Colon (tissue), 2 donors: ENCODE measurements at regions not wholly inside any gene's neighbourhood (a gene's known extent, or its start where the extent isn't known, plus 50 kb on each side); places are given as distances from the start of the nearest gene placed in this dataset.
"Not testable (repeated sequence)": the region's sequence is repeated elsewhere in the genome, so short reads cannot be mapped to it uniquely, and the experiment has no call there.

Source experiments
- FAIRE-seq: peaks from 2 replicates; lab custom pipeline; 2012; peaks lifted over from hg19 to GRCh38; lab: Jason Lieb, UNC
- donor health status: control.
- donor health status: control.

- FAIRE-seq, result no peak
These were observed 273.6 kb downstream of the FBXO8 start for GRCh38 chr4:174009686-174010451.

DNA sequence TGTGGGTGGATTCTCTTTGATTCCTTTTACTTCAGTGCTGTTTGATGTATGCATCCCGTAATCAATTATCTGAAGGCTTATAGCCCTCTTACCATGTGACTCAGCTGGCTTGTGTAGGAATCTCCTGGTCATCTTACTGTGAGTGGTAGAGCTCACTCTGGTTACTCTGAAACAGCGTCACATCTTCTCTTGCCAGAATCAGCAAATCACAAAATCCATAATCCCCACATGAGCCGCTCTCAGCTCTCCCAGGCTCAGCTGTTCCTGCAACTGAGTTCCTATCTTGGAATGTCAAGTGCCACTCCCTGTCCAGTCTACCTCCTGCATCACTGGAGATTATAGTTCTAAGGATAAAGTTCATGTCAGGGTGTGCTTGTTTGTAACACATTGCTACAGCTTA is 278.0 kb downstream of the FBXO8 start:
- no peak for FAIRE-seq

DNA sequence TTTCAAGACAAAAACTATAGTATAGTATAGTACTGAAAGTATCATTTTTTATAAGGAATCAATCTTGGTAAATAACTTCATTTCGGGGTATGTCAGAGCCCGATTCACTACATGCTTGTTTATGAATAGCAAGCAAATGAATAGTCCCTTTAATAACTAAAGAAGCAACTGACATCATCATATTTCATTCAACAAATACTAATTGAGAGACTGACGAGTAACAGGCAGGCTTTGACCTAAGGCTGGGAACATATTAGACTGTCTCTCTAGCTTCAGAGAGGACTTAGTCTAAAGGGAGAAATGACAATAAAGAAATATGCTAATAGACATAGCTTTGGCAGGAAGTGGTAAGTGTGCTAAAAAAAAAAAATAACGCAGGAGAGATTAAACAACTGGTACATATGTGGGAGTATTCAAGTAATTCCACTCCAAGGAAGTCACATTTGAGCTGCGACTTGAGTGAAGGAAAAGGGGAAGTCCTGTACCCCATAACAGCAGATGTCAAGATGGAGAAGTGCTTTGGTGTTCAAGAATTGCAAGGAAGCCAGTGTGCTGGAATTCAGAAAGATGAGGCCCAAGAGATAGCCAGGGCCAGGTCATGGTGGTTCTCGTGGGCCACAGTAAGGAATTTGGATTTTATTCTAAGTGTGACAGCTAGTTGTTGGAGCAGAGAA is 284.9 kb downstream of the FBXO8 start:
- no peak for FAIRE-seq

- FAIRE-seq, result not testable (repeated sequence)
These were observed 287.7 kb downstream of the FBXO8 start for GRCh38 chr4:173995779-173996178.

GRCh38 chr4:173991814-173992213 is 291.7 kb downstream of the FBXO8 start:
- no peak for FAIRE-seq

GRCh38 chr4:173991316-173991715 is 292.2 kb downstream of the FBXO8 start:
- FAIRE-seq, result no peak

- no peak for FAIRE-seq
These were observed 292.6 kb downstream of the FBXO8 start for GRCh38 chr4:173990869-173991210.

GRCh38 chr4:173990126-173990868 is 293.2 kb downstream of the FBXO8 start:
- FAIRE-seq, result no peak

- FAIRE-seq, result not testable (repeated sequence)
These were observed 319.9 kb downstream of the FBXO8 start for GRCh38 chr4:173963523-173963922.

DNA sequence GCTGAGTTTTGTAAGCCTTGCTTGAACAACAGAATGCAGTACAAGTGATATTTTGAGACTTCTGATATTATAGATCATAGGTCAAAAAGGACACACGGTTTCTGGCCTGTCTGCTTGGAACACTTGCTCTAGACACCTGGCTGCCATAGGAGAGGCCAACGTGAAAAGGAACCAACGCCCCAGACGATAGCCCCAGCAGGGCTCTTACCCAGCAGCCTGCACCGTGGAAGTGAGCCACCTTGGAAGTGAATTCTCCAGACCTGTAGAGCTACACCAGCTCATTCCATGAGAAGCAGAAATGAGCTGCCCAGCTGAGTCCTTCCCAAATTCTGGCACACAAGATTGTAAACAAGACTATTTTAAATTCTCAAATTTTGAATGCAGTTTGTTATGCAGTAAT is 323.1 kb downstream of the FBXO8 start:
- FAIRE-seq, result no peak

GRCh38 chr4:173958445-173958844 is 325.0 kb downstream of the FBXO8 start:
- FAIRE-seq, result no peak

GRCh38 chr4:173943547-173943946 is 339.9 kb downstream of the FBXO8 start:
- no peak for FAIRE-seq

DNA sequence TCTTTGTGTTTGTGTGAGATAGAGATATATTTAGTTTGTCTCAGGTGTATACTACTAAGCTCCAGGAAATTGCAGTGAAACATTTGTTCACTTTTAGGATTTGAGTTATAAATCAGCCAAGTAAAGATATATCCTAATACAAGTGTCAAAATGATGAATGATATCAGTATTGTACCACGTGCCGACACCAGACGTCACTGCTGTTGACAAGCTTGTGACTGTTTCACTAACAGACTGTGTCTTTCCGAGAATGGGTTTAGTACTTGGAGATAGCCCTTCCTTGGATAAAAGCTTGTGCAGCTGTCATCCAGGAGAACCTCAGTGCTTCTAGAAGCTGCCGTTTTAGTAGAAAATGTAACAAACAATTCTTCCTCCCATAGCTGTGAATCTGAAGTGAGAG is 343.3 kb downstream of the FBXO8 start:
- no peak for FAIRE-seq

DNA sequence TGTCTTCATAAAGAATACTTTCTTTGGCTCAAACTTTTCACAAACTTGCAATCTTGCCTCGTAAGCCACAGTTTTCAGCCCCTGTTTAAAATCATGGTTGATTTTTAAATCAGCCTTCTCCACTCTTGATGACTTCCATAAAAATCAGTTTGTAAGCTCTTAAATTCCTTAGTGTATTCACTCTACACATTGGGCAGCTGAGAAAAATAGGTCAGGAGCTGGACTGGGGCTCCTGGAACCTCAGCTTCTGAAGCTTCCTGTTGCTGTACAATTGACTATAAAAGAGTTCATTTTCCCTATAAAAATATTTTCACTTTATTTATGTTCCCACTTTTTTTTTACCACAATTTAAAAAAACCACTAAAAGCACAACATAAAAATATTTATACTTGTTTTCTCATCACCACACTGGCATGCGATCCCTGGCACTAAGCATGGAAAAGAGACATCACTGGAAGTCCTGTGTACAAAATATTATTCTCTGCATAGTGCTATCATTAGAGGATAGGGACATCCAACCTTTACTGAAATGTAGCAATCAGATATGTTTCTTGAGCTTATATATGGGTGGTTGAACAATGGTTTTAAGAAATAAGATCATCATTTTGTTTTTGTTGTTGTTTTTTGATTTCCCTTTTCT is 345.7 kb downstream of the FBXO8 start:
- FAIRE-seq, result no peak

GRCh38 chr4:173936861-173937260 is 346.6 kb downstream of the FBXO8 start:
- no peak for FAIRE-seq

DNA sequence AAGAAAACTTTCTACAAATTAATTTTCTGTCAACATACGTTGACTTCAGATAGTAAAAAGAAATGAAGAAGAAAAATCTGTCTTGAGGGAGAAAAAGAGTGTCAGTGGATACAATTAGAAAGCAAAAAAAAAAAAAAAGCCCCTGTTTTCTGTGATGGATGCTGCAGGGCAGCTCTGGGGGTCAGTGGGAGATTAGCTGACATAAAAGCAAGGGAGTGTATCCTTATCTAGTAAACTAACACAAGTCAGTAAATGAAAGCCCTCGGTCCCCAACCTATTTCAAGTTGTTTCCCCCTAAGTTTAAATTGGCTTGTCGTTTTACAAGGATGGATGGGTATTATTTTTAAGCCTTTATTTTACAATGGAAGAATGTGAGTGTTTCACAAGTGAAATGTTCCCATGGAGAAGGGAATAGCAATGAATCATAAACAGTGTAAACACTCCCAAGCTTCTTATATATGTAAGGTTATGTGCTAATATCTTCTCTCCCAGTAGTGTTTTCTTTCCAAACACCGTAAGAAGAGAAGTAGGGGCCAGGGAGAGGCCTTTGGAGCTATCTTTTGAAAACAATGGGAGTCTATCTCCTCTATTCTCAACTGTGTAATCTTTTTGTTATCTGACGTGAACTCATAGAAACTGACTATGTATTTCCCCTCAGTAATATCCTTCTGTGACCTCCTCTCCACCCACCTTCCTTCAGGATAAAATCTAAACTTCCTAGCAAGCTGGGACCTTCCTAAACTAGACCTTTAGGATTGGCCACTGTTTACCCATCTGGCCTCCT is 347.7 kb downstream of the FBXO8 start:
- FAIRE-seq, result no peak

DNA sequence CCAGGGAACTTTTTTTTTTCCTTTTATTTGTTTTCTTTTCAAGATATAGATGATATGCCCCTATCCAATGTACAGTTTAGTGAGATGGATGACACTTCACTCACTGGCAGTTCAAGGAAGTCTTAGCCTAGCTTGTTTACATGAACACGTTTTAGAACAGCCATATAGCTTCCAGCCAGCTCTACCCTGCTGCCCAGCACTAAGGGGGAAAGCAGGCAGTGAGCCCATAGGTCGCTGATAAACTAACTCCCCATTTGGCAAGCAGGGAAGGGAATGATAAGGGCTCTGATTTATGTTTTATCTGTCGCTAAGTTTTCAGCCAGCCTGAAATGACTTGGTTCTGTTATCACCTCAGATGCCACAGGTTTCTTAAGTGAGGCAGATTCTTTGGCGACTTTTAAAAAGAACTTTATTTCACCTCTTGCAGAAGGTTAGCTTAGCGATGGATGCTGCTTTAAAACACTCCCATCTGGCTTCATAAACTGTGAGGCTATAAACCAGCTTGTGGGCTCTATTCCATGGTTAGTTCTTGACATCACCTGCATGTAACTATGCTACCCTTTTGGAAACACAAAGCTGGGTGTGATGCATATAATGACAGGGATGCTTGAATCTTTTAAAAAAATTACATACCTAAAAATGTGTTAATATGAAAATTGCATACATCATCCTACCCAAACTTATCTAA is 348.4 kb downstream of the FBXO8 start:
- no peak for FAIRE-seq

- FAIRE-seq, result no peak
These were observed 349.3 kb downstream of the FBXO8 start for GRCh38 chr4:173934201-173934600.

DNA sequence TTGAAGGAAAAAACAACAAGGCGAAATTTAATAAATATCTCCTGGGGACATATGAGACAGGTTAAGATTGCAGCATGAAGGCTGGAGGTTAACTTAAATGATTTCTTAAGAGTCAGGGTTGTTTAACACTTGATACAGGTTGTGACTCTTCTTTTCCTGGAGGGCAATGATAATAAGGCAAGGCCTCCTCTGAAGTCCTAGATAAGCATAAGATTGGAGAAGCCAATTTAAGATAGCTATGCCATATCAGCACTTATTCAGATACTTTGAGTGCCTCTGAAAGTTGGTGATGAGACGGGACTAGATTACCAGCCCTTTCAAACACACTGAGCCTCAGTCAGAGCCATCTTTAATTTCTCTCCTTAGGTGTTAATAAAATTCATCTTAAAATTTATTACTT is 350.8 kb downstream of the FBXO8 start:
- FAIRE-seq, result no peak

DNA sequence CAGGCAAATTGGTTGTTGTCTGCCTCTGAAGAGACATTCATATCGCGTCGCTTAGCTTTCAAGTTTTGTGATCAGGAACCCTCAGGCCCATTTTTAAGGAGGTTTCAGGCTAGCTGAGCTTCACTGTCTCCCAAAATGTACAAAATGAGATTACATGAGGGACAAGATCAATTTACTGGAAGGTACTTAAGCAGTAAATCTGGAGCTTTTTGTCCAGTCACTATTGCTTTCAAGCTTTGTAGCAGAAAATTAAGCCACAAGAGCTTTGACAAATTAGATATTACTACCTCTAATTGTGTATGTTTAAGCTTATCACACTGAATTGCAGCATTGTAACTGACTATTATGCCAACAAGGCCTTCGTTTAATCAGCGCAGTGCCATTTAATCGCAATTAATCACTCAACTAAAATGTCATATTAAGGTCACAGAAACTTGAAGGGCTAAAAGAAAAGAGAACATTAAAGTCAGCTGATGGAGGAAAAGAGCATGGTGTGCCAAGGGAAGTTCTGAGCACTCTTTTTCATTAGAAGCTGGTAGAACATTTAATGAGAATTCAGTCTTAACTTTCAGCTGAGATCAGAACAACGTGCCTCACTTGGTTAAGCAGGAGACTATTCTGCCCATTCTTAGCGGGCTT is 353.0 kb downstream of the FBXO8 start:
- FAIRE-seq, result no peak

DNA sequence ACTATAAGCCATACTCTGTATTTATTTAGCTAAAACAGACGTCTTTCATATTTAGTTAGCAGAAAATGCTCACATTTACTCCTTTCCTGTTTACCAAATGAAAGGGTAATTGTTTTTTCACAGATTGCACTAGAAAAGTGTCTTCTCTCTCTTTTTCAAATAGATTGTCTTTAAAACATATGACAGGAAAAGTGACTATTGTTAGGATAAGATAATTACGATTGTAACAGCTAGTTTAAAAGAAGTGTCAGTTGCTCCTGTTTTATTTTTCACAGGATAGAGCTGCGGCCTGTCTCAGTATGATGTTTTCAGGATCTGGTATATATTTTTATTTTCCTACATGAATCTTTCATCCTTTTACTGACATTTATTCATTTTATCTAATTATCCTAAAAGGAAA is 353.5 kb downstream of the FBXO8 start:
- no peak for FAIRE-seq
